Heart left ventricle (tissue), 16 donors: ENCODE measurements at regions not wholly inside any gene's neighbourhood (a gene's known extent, or its start where the extent isn't known, plus 50 kb on each side); places are given as distances from the start of the nearest gene placed in this dataset.

Experiments
- ATAC-seq, 4 donors: fragments of 200-7000 bp; cut with Tn5 transposase; one replicate each; pipeline ENCODE4 v1.9.1; 2020 to 2022; ENCODE audit warnings: moderate library complexity in 4 of 4, mild to moderate bottlenecking in 3 of 4, moderate number of reproducible peaks in 1 of 4
- DNase-seq, 5 donors: peaks; one replicate each; pipeline ENCODE4 v3.0.0-alpha.2; 2020
- H3K27ac ChIP-seq, 12 donors: fragments of 200-600 bp; sonication (generic) in 4 of 12; one replicate each; pipeline versions ENCODE4 v1.5.0 to v1.8.0; 2016 to 2022; ENCODE audit warnings: mild to moderate bottlenecking in 2 of 12
- H3K27me3 ChIP-seq, 9 donors: fragments of 200-600 bp; sonication (generic) in 2 of 9; one replicate each; pipeline versions ENCODE4 v1.5.1 to v1.8.0; 2016 to 2022; ENCODE audit warnings: mild to moderate bottlenecking in 3 of 9
- H3K36me3 ChIP-seq, 9 donors: fragments of 200-600 bp; sonication (generic) in 2 of 9; one replicate each; pipeline versions ENCODE4 v1.5.0 to v1.8.0; 2018 to 2022; ENCODE audit warnings: mild to moderate bottlenecking in 2 of 9
- H3K4me1 ChIP-seq, 12 donors: fragments of 200-600 bp; sonication (generic) in 4 of 12; one replicate each; pipeline versions ENCODE4 v1.5.0 to v1.8.0; 2016 to 2022; ENCODE audit warnings: mild to moderate bottlenecking in 3 of 12
- H3K4me3 ChIP-seq, 12 donors: fragments of 200-600 bp; sonication (generic) in 4 of 12; one replicate each; pipeline versions ENCODE4 v1.5.0 to v1.8.0; 2017 to 2022; ENCODE audit warnings: mild to moderate bottlenecking in 9 of 12, moderate library complexity in 4 of 12
- H3K9me3 ChIP-seq, 12 donors: fragments of 200-600 bp; sonication (generic) in 4 of 12; one replicate each; pipeline versions ENCODE4 v1.5.0 to v1.8.0; 2016 to 2022; ENCODE audit warnings: mild to moderate bottlenecking in 1 of 12
- POLR2A ChIP-seq, 2 donors: fragments of 450-650 bp; IDR thresholded peaks; one replicate each; pipeline ENCODE4 v1.6.1; 2017; ENCODE audit warnings: antibody characterized with exemption in 2 of 2, mild to moderate bottlenecking in 2 of 2, moderate library complexity in 2 of 2
- WGBS, 4 donors: extraction: QIAGEN DNeasy Blood & Tissue Kit in 2 of 4; methylation state at CpG; one replicate each; pipeline versions ENCODE4 v1.1.5 to v1.1.7; 2013 to 2018; 5-methylcytosine and 5-hydroxymethylcytosine counted together
- intact Hi-C, 10 donors: fragments of 100-400 bp; cut with DNase I; formaldehyde crosslinking; loops; one replicate each; pipeline versions ENCODE4 v1.11.1 to v1.14.2; 2022
- TF ChIP-seq, protein P1 (sequence below), 12 donors: fragments of 200-600 bp; sonication (generic) in 4 of 12; IDR thresholded peaks; one replicate each; pipeline versions ENCODE4 v1.5.0 to v1.8.0; 2018 to 2022; ENCODE audit warnings: antibody characterized with exemption in 12 of 12, mild to moderate bottlenecking in 5 of 12
- donor health status: ischemic (EF 13 %, LVEDD 7.1; RV severe dilation, severe dysfunction).
- donor health status: healthy with polysubstance abuse.
- donor health status: DM: no; HTN: yes; CAD: no.
- donor health status: DM: no; HTN: no; CAD: no.
- donor health status: ischemic (EF 25% LVEDD 6.9; RV normal size, moderate dysfunction).
- donor health status: ischemic (EF 25% LVEDD 5.7; RV mildly dilated, moderate dysfunction).
- donor health status: healthy.
- donor health status: DM: yes; HTN: yes; CAD: no.
- donor health status: ischemic (EF 35%, LVEDD 5.7; RV mildly dilated, moderate dysfunction).
- donor health status: nonischemic (EF 11% LVEDD 7.7; RV severe dilation, severe dysfunction).
- donor health status: DM: yes; HTN: yes; CAD: no.
- donor health status: PGD.
- donor health status: ischemic (EF 29% LVEDD 5.4; RV normal size, mild dysfunction).
- donor health status: nonischemic (EF 23%, LVEDD 6.1; RV moderate dilation, normal function).

DNA sequence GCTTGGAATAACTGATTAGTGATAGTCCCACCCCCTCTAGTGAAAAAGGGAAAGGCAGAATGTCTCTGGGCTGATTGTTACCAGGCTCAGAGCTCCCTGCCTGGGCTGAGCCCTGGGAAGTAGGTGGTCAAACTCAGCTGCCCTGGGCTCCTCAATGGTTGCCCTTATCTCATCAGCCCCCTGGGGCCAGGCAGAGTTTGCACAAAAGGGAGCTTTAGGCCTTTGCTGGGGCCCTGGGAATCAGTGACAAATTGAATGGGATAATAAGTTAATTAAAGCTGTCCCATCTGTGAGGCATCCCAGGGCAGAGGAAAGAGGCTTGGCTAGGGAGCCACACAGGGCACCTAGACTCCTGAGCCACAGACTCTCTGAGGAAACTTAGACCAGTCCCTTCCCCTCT is 89.0 kb downstream of the EFNB1 start:
- Histone ChIP-seq H3K9me3 (peaks cover 0 to 4% (median 0%) of the 10 kb centered on the region in 12 donors), H3K4me1 (peaks cover 0 to 4% (median 0%) of the 10 kb centered on the region in 12 donors), H3K27me3 (peaks cover 0 to 6% (median 0%) of the 10 kb centered on the region in 9 donors), H3K4me3 (no peak overlapping the region), H3K36me3 (no peaks in the 10 kb centered on the region), H3K27ac (no peak overlapping the region)
- DNase-seq = no peak
- TF ChIP-seq, protein P1, sequence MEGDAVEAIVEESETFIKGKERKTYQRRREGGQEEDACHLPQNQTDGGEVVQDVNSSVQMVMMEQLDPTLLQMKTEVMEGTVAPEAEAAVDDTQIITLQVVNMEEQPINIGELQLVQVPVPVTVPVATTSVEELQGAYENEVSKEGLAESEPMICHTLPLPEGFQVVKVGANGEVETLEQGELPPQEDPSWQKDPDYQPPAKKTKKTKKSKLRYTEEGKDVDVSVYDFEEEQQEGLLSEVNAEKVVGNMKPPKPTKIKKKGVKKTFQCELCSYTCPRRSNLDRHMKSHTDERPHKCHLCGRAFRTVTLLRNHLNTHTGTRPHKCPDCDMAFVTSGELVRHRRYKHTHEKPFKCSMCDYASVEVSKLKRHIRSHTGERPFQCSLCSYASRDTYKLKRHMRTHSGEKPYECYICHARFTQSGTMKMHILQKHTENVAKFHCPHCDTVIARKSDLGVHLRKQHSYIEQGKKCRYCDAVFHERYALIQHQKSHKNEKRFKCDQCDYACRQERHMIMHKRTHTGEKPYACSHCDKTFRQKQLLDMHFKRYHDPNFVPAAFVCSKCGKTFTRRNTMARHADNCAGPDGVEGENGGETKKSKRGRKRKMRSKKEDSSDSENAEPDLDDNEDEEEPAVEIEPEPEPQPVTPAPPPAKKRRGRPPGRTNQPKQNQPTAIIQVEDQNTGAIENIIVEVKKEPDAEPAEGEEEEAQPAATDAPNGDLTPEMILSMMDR (IDR thresholded peaks at IDR 0.05) = no peak
- intact Hi-C loops = loop anchor here in 1 of 10 donors (2.0 kb wide), 1 partner anchor 305 kb away; no protein-coding TSS in a partner anchor
- no peak for ATAC-seq

DNA sequence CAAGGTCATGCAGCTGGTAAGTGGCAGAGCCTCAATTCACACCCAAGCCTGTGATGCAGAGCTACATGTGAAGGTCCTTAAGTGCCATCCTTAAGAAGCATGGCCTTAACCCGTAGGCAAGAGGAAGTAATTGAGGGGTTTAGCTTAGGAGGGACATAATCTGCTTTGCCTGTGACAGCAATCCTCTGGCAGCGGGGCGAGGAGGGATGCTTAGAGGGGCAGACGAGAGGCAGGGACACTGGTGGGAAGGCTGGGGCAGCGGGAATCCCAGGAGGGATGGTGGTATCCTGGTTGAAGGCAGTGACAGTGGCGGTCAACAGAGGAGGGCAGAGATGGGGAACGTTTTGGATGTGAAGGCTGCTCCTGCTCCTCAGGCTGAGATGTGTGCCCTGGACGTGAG is 88.1 kb downstream of the EFNB1 start:
- TF ChIP-seq POLR2A (IDR thresholded peaks at IDR 0.05) = no peak
- TF ChIP-seq, protein P1 (IDR thresholded peaks at IDR 0.05) = no peak
- intact Hi-C loops = no loop called here
- ATAC-seq (no peak), DNase-seq (no peak)
- Histone ChIP-seq H3K36me3 (no peaks in the 10 kb centered on the region), H3K9me3 (peaks cover 0 to 4% (median 0%) of the 10 kb centered on the region in 12 donors), H3K27me3 (peaks cover 0 to 6% (median 0%) of the 10 kb centered on the region in 9 donors), H3K4me1 (peaks cover 0 to 4% (median 0%) of the 10 kb centered on the region in 12 donors), H3K4me3 (no peak overlapping the region), H3K27ac (no peak overlapping the region)
- 81 to 92% (median 85%) methylated on average over 7 to 8 of the region's 8 CpGs for WGBS, 4 donors

DNA sequence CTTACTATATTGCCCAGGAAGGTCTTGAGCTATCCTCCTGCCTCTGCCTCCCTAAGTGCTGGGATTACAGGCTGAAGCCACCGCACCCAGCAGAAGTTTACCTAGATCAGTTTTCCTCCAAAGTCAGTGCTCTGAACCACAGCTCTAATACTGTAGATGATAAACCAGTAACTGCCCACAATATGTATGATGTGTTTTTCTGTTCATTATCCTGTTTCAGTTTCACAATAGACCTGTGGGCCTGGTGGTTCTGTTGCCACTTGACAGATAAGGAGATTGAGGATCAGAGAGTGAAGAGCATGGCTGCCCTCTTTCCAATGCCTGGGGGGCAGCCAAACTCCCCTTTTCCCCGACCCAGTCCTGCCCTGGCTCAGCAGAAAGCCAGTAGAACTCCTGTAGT is 87.0 kb downstream of the EFNB1 start:
- Histone ChIP-seq H3K4me1 (peaks cover 0 to 2% (median 0%) of the 10 kb centered on the region in 12 donors), H3K9me3 (peaks cover 0 to 4% (median 0%) of the 10 kb centered on the region in 12 donors), H3K4me3 (no peak overlapping the region), H3K27me3 (peaks cover 0 to 10% (median 0%) of the 10 kb centered on the region in 9 donors), H3K36me3 (no peaks in the 10 kb centered on the region), H3K27ac (no peak overlapping the region)
- TF ChIP-seq, protein P1 (IDR thresholded peaks at IDR 0.05) = no peak
- TF ChIP-seq POLR2A (IDR thresholded peaks at IDR 0.05) = no peak
- intact Hi-C loops = no loop called here
- 80 to 89% (median 81%) methylated on average over 2 of the region's 2 CpGs for WGBS, 4 donors
- DNase-seq (no peak), ATAC-seq (no peak)

DNA sequence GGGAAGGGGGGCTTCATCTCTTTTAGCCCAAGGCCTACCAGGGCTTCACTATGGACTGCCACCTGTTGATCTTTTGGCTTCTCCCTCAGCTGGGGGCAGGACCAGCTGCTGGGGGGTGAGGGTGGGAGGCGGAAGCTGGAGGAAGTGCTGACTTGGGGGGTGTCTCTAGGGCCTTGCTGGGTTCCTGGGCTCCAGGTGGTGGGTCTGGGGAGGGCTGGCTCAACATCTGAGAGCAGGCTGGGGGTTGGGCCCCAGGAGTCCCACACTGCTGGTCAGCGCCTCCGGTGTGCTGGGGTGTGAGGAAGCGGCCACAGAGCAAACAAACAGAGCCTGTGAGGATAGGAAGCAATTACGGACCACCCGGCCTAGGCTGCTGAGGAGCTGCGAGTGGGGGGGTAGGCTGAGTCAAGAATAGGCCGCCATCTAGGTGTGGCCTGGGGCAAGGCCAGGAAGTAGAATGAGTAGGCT is 85.7 kb downstream of the EFNB1 start:
- WGBS, 4 donors = 78 to 90% (median 82%) methylated on average over 8 of the region's 8 CpGs

More for the DNA sequence above, 85.7 kb downstream of the EFNB1 start:
- Histone ChIP-seq H3K27me3 (peaks cover 0 to 12% (median 0%) of the 10 kb centered on the region in 9 donors), H3K27ac (no peak overlapping the region), H3K36me3 (no peaks in the 10 kb centered on the region), H3K9me3 (peaks cover 0 to 4% (median 0%) of the 10 kb centered on the region in 12 donors), H3K4me1 (peaks cover 0 to 11% (median 0%) of the 10 kb centered on the region in 12 donors), H3K4me3 (no peak overlapping the region)
- TF ChIP-seq, protein P1 (IDR thresholded peaks at IDR 0.05) = no peak
- no peak for TF ChIP-seq POLR2A (IDR thresholded peaks at IDR 0.05)
- no peak for ATAC-seq
- intact Hi-C loops = no loop called here
- no peak for DNase-seq
